ENCODE measurements at regions not wholly inside any gene's neighbourhood (a gene's known extent, or its start where the extent isn't known, plus 50 kb on each side); places are given as distances from the start of the nearest gene placed in this dataset.

DNA sequence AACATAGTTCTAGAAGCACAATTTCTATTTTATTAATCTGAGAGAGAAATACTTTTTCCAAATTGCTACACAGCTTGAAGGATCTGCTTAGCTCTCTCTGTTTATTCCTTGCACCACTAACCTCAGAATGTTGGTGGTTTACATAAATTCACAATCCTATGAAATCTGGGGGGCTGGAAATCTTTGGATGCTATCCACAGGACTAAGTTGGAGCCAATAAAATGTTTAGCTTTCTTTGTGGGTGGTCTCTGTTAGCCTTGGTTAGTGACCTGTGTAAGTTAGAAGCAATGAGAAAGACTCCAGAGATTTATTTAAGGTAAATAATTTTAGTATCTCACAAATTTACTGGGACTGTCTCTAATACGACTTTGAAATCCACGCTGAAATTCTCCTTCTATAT, 418.1 kb downstream of the ADGRL2 start:
- no peak for TF ChIP-seq CTCF (IDR thresholded peaks at IDR 0.05)
- no peak for FAIRE-seq
- intact Hi-C loops (cut with DNase I) = no loop called here
- H3K9me3 ChIP-seq = no peaks in the 10 kb centered on the region
- H3K27me3 ChIP-seq = no peaks in the 10 kb centered on the region
- H3K27ac ChIP-seq = no peak overlapping the region
- H3K36me3 ChIP-seq = no peaks in the 10 kb centered on the region
- no peaks in the 10 kb centered on the region for H3K4me1 ChIP-seq
- no peak for ATAC-seq
- no peak for DNase-seq
- H3K4me3 ChIP-seq = no peak overlapping the region
- WGBS, 2 donors = 85 to 92% methylated on average over 2 of the region's 2 CpGs

DNA sequence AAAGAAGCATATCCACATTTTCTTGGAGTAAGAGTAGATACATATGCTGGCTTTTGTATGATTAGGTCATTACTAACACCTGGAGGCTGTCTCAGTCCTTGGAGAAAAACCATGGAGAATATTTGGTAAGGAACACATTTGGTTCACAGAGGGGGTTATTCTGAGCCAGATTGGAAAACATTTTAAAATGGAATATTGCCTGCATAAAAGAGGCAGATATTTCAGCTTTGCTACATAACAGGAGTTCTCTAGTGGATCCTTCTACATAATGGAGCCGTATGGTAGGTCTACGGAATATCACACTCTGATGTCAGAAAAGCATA, 415.1 kb downstream of the ADGRL2 start:
- intact Hi-C loops (cut with DNase I) = no loop called here
- Histone ChIP-seq H3K27ac (no peak overlapping the region), H3K4me1 (no peaks in the 10 kb centered on the region), H3K27me3 (no peaks in the 10 kb centered on the region), H3K4me3 (no peak overlapping the region), H3K36me3 (no peaks in the 10 kb centered on the region), H3K9me3 (no peaks in the 10 kb centered on the region)
- no peak for TF ChIP-seq CTCF (IDR thresholded peaks at IDR 0.05)
- ATAC-seq (no peak), DNase-seq (no peak), FAIRE-seq (no peak)
- 69 to 86% methylated on average over 2 of the region's 2 CpGs for WGBS, 2 donors

DNA sequence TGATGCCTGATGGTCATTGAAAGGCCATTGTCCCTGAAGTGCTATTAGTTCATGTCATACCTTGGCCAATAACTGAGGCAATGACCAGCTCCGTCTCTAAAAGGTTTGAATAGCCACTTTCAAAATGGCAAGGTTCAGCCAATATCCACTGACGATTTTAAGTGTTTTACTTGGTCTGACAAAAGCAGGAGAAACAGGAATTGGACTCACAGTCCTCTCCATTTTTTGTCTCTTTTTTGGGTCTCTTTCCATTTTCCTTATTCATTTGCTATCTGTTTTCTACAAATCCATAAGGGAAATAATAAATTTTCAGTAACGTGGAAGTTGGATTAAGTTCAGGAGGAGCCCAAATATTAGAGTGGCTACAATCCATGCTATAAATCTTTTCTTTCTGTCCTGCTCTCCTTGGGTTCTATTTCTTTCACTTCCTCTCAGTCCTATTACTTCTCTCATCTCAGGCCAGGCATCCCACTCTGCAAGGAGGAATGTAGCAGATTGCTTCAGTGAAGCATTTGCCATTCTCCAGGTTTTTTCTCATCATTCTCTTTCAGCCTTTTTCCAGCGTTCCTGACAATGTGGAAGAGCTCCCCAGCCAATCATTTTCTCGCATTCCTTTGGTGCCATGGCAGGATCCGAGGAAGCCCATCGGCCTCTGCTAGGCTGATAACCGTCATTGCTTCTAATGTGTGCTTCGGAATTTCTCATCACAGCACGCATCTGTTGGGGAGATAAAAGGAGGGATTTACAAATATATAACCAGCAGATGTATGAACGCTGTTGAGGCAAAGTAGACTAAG, 414.5 kb downstream of the ADGRL2 start:
- no peak for ATAC-seq
- intact Hi-C loops (cut with DNase I) = no loop called here

DNA sequence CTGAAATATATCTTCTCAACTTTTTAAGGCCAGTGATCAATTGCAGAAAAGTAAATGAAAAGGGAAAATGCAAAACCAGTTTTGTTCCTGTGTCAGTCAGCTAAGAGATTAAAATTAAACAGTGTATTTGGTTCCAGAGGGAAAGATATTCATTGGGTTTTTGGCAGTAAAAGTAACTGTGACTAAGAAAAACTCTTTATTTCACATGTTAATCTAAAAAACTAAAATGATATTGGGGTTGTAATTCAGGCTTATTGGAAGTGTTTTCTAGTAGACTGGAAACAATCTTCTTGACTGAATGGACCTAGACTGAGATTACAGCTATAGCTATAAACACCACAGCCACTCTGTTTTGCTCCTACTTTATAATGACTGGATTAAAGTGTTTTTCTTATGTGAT, 413.9 kb downstream of the ADGRL2 start:
- Histone ChIP-seq H3K9me3 (no peaks in the 10 kb centered on the region), H3K4me3 (no peak overlapping the region), H3K27ac (no peak overlapping the region), H3K4me1 (no peaks in the 10 kb centered on the region), H3K27me3 (no peaks in the 10 kb centered on the region), H3K36me3 (no peaks in the 10 kb centered on the region)
- ATAC-seq (no peak), FAIRE-seq (no peak), DNase-seq (no peak)
- TF ChIP-seq CTCF (IDR thresholded peaks at IDR 0.05) = no peak
- intact Hi-C loops (cut with DNase I) = no loop called here

More for the DNA sequence above, 414.5 kb downstream of the ADGRL2 start:
- Histone ChIP-seq H3K27me3 (no peaks in the 10 kb centered on the region), H3K36me3 (no peaks in the 10 kb centered on the region), H3K4me3 (no peak overlapping the region), H3K27ac (no peak overlapping the region), H3K4me1 (no peaks in the 10 kb centered on the region), H3K9me3 (no peaks in the 10 kb centered on the region)
- FAIRE-seq (no peak), DNase-seq (no peak)
- TF ChIP-seq CTCF (IDR thresholded peaks at IDR 0.05) = no peak
- 79 to 85% methylated on average over 11 of the region's 11 CpGs for WGBS, 2 donors

- intact Hi-C loops (cut with DNase I) = no loop called here
- no peaks in the 10 kb centered on the region for H3K4me1 ChIP-seq
- no peak for TF ChIP-seq CTCF (IDR thresholded peaks at IDR 0.05)
- 72 to 81% methylated on average over 3 of the region's 3 CpGs for WGBS, 2 donors
- no peaks in the 10 kb centered on the region for H3K9me3 ChIP-seq
- no peak overlapping the region for H3K27ac ChIP-seq
- FAIRE-seq (no peak), DNase-seq (no peak), ATAC-seq (no peak)
- H3K27me3 ChIP-seq = no peaks in the 10 kb centered on the region
- H3K4me3 ChIP-seq = no peak overlapping the region
- H3K36me3 ChIP-seq = no peaks in the 10 kb centered on the region
These were observed 396.9 kb downstream of the ADGRL2 start for GRCh38 chr1:82197606-82198005.

All from pancreas (tissue), 10 donors.